Neural crest cell (in vitro differentiated cells): ENCODE measurements at regions not wholly inside any gene's neighbourhood (a gene's known extent, or its start where the extent isn't known, plus 50 kb on each side); places are given as distances from the start of the nearest gene placed in this dataset.

Source experiments
- DNase-seq: peaks from one replicate; pipeline ENCODE4 v3.0.0; 2021; ENCODE audit warnings: low read depth, mixed read lengths, low spot score
- H3K27ac Mint-ChIP-seq: one replicate; pipeline ENCODE4 v1.8.0; 2021; ENCODE audit warnings: mild to moderate bottlenecking, mixed read lengths; ENCODE audit not compliant: unreplicated experiment
- H3K27me3 Mint-ChIP-seq: 2 replicates; pipeline ENCODE4 v1.8.0; 2021; ENCODE audit warnings: low read depth, mild to moderate bottlenecking, mixed read lengths
- H3K36me3 Mint-ChIP-seq: 2 replicates; pipeline ENCODE4 v1.8.0; 2021; ENCODE audit warnings: low read depth, mild to moderate bottlenecking, mixed read lengths
- H3K4me1 Mint-ChIP-seq: 2 replicates; pipeline ENCODE4 v1.8.0; 2021; ENCODE audit warnings: mixed read lengths
- H3K4me3 Mint-ChIP-seq: one replicate; pipeline ENCODE4 v1.8.0; 2021; ENCODE audit warnings: mild to moderate bottlenecking, mixed read lengths
- H3K9me3 Mint-ChIP-seq: 2 replicates; pipeline ENCODE4 v1.8.0; 2021; ENCODE audit warnings: mixed read lengths
- CTCF ChIP-seq: fragments of 200-600 bp; sonication (generic); conservative IDR thresholded peaks from 2 replicates; pipeline ENCODE4 v1.5.0; 2021; ENCODE audit warnings: antibody characterized with exemption, mild to moderate bottlenecking

GRCh38 chrX:9164086-9164485 lies 130.2 kb upstream of the FAM9B start:
- Mint-ChIP-seq H3K9me3 (peaks cover 12% of the 10 kb centered on the region), H3K27ac (no peak overlapping the region), H3K36me3 (peaks cover 2% of the 10 kb centered on the region), H3K4me1 (peaks cover 4% of the 10 kb centered on the region), H3K27me3 (no peaks in the 10 kb centered on the region), H3K4me3 (no peak overlapping the region)
- no peak for DNase-seq
- TF ChIP-seq CTCF, result no peak

- Mint-ChIP-seq H3K9me3 (peaks cover 11% of the 10 kb centered on the region), H3K36me3 (peaks cover 2% of the 10 kb centered on the region), H3K4me1 (peaks cover 4% of the 10 kb centered on the region), H3K27me3 (no peaks in the 10 kb centered on the region), H3K27ac (no peak overlapping the region), H3K4me3 (no peak overlapping the region)
- DNase-seq, result no peak
- TF ChIP-seq CTCF, result no peak
Observed at GRCh38 chrX:9164533-9165426, 130.9 kb upstream of the FAM9B start.

- DNase-seq, result no peak
- Mint-ChIP-seq H3K9me3 (peaks cover 8% of the 10 kb centered on the region), H3K27me3 (no peaks in the 10 kb centered on the region), H3K27ac (no peak overlapping the region), H3K4me3 (no peak overlapping the region), H3K4me1 (peaks cover 4% of the 10 kb centered on the region), H3K36me3 (peaks cover 2% of the 10 kb centered on the region)
- TF ChIP-seq CTCF, result no peak
Observed at GRCh38 chrX:9166584-9166944, 132.6 kb upstream of the FAM9B start.

- no peaks in the 10 kb centered on the region for H3K27me3 Mint-ChIP-seq
- H3K4me1 Mint-ChIP-seq, result no peaks in the 10 kb centered on the region
- H3K4me3 Mint-ChIP-seq, result no peak overlapping the region
- H3K9me3 Mint-ChIP-seq, result peaks cover 7% of the 10 kb centered on the region
- no peak for TF ChIP-seq CTCF
- H3K36me3 Mint-ChIP-seq, result peaks cover 2% of the 10 kb centered on the region
- DNase-seq, result no peak
- no peak overlapping the region for H3K27ac Mint-ChIP-seq
Observed at GRCh38 chrX:9171841-9172463, 138.0 kb upstream of the FAM9B start.

GRCh38 chrX:9172464-9172850 lies 138.5 kb upstream of the FAM9B start:
- Mint-ChIP-seq H3K36me3 (peaks cover 2% of the 10 kb centered on the region), H3K4me1 (no peaks in the 10 kb centered on the region), H3K9me3 (peaks cover 7% of the 10 kb centered on the region), H3K27ac (no peak overlapping the region), H3K4me3 (no peak overlapping the region), H3K27me3 (no peaks in the 10 kb centered on the region)
- DNase-seq, result no peak
- no peak for TF ChIP-seq CTCF
